Upper lobe of left lung (tissue), 6 donors: ENCODE measurements at regions not wholly inside any gene's neighbourhood (a gene's known extent, or its start where the extent isn't known, plus 50 kb on each side); places are given as distances from the start of the nearest gene placed in this dataset.

Experiments used
- ATAC-seq, 2 donors: fragments of 200-7000 bp; cut with Tn5 transposase; one replicate each; pipeline ENCODE4 v1.9.1; 2022; ENCODE audit warnings: mild to moderate bottlenecking in 2 of 2, moderate library complexity in 2 of 2; ENCODE audit not compliant: low FRiP score in 2 of 2
- DNase-seq, 2 donors: peaks; one replicate each; pipeline ENCODE4 v3.0.0-alpha.2; 2019 to 2020
- H3K27ac ChIP-seq, 4 donors: fragments of 200-600 bp; sonication (generic); one replicate each; pipeline ENCODE4 v1.5.1; 2016 to 2019
- H3K27me3 ChIP-seq, 4 donors: fragments of 200-600 bp; sonication (generic); one replicate each; pipeline ENCODE4 v1.5.1; 2017 to 2019
- H3K36me3 ChIP-seq, 4 donors: fragments of 200-600 bp; sonication (generic); one replicate each; pipeline ENCODE4 v1.5.1; 2016 to 2019
- H3K4me1 ChIP-seq, 4 donors: fragments of 200-600 bp; sonication (generic); one replicate each; pipeline ENCODE4 v1.5.1; 2018 to 2019
- H3K4me3 ChIP-seq, 4 donors: fragments of 200-600 bp; sonication (generic); one replicate each; pipeline ENCODE4 v1.5.1; 2017 to 2019; ENCODE audit warnings: mild to moderate bottlenecking in 2 of 4, moderate library complexity in 1 of 4
- H3K9me3 ChIP-seq, 4 donors: fragments of 200-600 bp; sonication (generic); one replicate each; pipeline ENCODE4 v1.5.1; 2018 to 2019
- CTCF ChIP-seq, 6 experiments: fragments of 450-650 bp in 4 of 6; fragments of 200-600 bp in 2 of 6; sonication (generic) in 2 of 6; IDR thresholded peaks; one replicate each; pipeline ENCODE4 v1.5.1; 2016 to 2019; ENCODE audit warnings: antibody characterized with exemption in 6 of 6
- EP300 ChIP-seq, 4 donors: sonication (generic); formaldehyde crosslinking; IDR thresholded peaks; one replicate each; pipeline ENCODE4 v1.5.1; 2017; ENCODE audit warnings: antibody characterized with exemption in 4 of 4, control low read depth in 2 of 4
- POLR2A ChIP-seq, 4 donors: fragments of 450-650 bp; IDR thresholded peaks; one replicate each; pipeline ENCODE4 v1.5.1; 2016 to 2017; ENCODE audit warnings: antibody characterized with exemption in 4 of 4, mild to moderate bottlenecking in 2 of 4
- POLR2AphosphoS5 ChIP-seq, 2 donors: sonication (generic); formaldehyde crosslinking; IDR thresholded peaks; one replicate each; pipeline ENCODE4 v1.5.1; 2017; ENCODE audit warnings: antibody characterized with exemption in 2 of 2
- whole genome bisulfite sequencing, 2 donors: methylation state at CpG; one replicate each; pipeline ENCODE4 v1.1.5; 2017 to 2018; 5-methylcytosine and 5-hydroxymethylcytosine counted together
- donor health status: DM: no; HTN: no; CAD: no; lungs with moderate emphysema.
- donor health status: DM: no; HTN: yes; CAD: no; lungs with severe emphysema.

- Histone ChIP-seq H3K36me3 (no peaks in the 10 kb centered on the region), H3K27ac (no peak overlapping the region), H3K9me3 (no peaks in the 10 kb centered on the region), H3K27me3 (no peaks in the 10 kb centered on the region), H3K4me3 (no peak overlapping the region), H3K4me1 (peaks cover 0 to 25% (median 9%) of the 10 kb centered on the region in 4 donors)
- TF ChIP-seq CTCF (IDR thresholded peaks at IDR 0.05) (no peak), EP300 (IDR thresholded peaks at IDR 0.05) (no peak), POLR2A (IDR thresholded peaks at IDR 0.05) (no peak), POLR2AphosphoS5 (IDR thresholded peaks at IDR 0.05) (no peak)
- DNase-seq (no peak), ATAC-seq (no peak)
- WGBS, 2 donors: 38% methylated on average over 6 of the region's 6 CpGs
Measured at GRCh38 chr4:140809676-140810075, 53.5 kb upstream of the TBC1D9 start.

GRCh38 chr4:140808256-140808655, 52.1 kb upstream of the TBC1D9 start:
- peaks cover 0 to 25% (median 9%) of the 10 kb centered on the region in 4 donors for H3K4me1 ChIP-seq
- ATAC-seq: no peak
- WGBS, 2 donors: 84% methylated on average over 7 of the region's 7 CpGs
- no peak overlapping the region for H3K4me3 ChIP-seq
- no peaks in the 10 kb centered on the region for H3K27me3 ChIP-seq
- no peak for DNase-seq
- no peaks in the 10 kb centered on the region for H3K9me3 ChIP-seq
- no peaks in the 10 kb centered on the region for H3K36me3 ChIP-seq
- TF ChIP-seq POLR2A (IDR thresholded peaks at IDR 0.05) (no peak), POLR2AphosphoS5 (IDR thresholded peaks at IDR 0.05) (no peak), EP300 (IDR thresholded peaks at IDR 0.05) (no peak)
- no peak overlapping the region for H3K27ac ChIP-seq

- H3K9me3 ChIP-seq: no peaks in the 10 kb centered on the region
- ATAC-seq (peak in 1 of 2 donors; percentile 70), DNase-seq (no peak)
- no peak for TF ChIP-seq CTCF (IDR thresholded peaks at IDR 0.05)
- no peak for TF ChIP-seq POLR2AphosphoS5 (IDR thresholded peaks at IDR 0.05)
- TF ChIP-seq EP300 (IDR thresholded peaks at IDR 0.05): no peak
- no peak for TF ChIP-seq POLR2A (IDR thresholded peaks at IDR 0.05)
- peaks cover 0 to 25% (median 9%) of the 10 kb centered on the region in 4 donors for H3K4me1 ChIP-seq
- no peaks in the 10 kb centered on the region for H3K36me3 ChIP-seq
- H3K27me3 ChIP-seq: no peaks in the 10 kb centered on the region
- no peak overlapping the region for H3K4me3 ChIP-seq
- no peak overlapping the region for H3K27ac ChIP-seq
- 47 to 56% methylated on average over 6 of the region's 6 CpGs for WGBS, 2 donors
Measured at GRCh38 chr4:140807491-140808252, 51.5 kb upstream of the TBC1D9 start.

- ATAC-seq: peak in 1 of 2 donors; percentile 46
- Histone ChIP-seq H3K4me3 (no peak overlapping the region), H3K27ac (no peak overlapping the region), H3K9me3 (no peaks in the 10 kb centered on the region), H3K36me3 (no peaks in the 10 kb centered on the region), H3K4me1 (peaks cover 0 to 25% (median 9%) of the 10 kb centered on the region in 4 donors), H3K27me3 (no peaks in the 10 kb centered on the region)
- TF ChIP-seq EP300 (IDR thresholded peaks at IDR 0.05) (no peak), POLR2A (IDR thresholded peaks at IDR 0.05) (no peak), POLR2AphosphoS5 (IDR thresholded peaks at IDR 0.05) (no peak), CTCF (IDR thresholded peaks at IDR 0.05) (no peak)
- DNase-seq: no peak
- WGBS, 2 donors: 88 to 94% methylated on average over 4 of the region's 4 CpGs
Measured at GRCh38 chr4:140806163-140806562, 50.0 kb upstream of the TBC1D9 start.
